DND-41 (cell line): ENCODE measurements at regions not wholly inside any gene's neighbourhood (a gene's known extent, or its start where the extent isn't known, plus 50 kb on each side); places are given as distances from the start of the nearest gene placed in this dataset.

Experiments
- ATAC-seq: fragments of 200-7000 bp; cut with Tn5 transposase; 3 replicates; pipeline ENCODE4 v1.9.1; 2021; ENCODE audit warnings: low read depth; ENCODE audit not compliant: insufficient read depth
- DNase-seq: peaks from one replicate; pipeline ENCODE4 v3.0.0-alpha.2; 2020
- H2AFZ ChIP-seq: 2 replicates; pipeline ENCODE4 v1.6.0; 2012; ENCODE audit warnings: low read depth, low read length
- H3K27ac ChIP-seq: 2 replicates; pipeline ENCODE4 v1.5.1; 2012; ENCODE audit warnings: low read length, inconsistent platforms
- H3K27me3 ChIP-seq: fragments of 200-600 bp; sonication (generic); 2 replicates; pipeline ENCODE4 v1.6.0; 2012; ENCODE audit warnings: low read length, mild to moderate bottlenecking, inconsistent platforms; ENCODE audit not compliant: insufficient read depth, poor library complexity
- H3K36me3 ChIP-seq: 2 replicates; pipeline ENCODE4 v1.5.1; 2012; ENCODE audit warnings: low read length, inconsistent platforms; ENCODE audit not compliant: insufficient read depth
- H3K4me1 ChIP-seq: 2 replicates; pipeline ENCODE4 v1.5.1; 2012; ENCODE audit warnings: mild to moderate bottlenecking, low read length; ENCODE audit not compliant: insufficient read depth
- H3K4me2 ChIP-seq: 2 replicates; pipeline ENCODE4 v1.6.0; 2012; ENCODE audit warnings: mild to moderate bottlenecking, moderate library complexity, low read length, inconsistent platforms; ENCODE audit not compliant: insufficient read depth
- H3K4me3 ChIP-seq, 2 experiments: fragments of 200-600 bp in 1 of 2; shearing (Covaris generic) in 1 of 2; 2 replicates each; pipeline ENCODE4 v1.5.1; 2012 to 2016; ENCODE audit warnings: inconsistent platforms in 2 of 2, low read length in 2 of 2, mild to moderate bottlenecking in 2 of 2, low read depth in 1 of 2, moderate library complexity in 1 of 2
- H3K79me2 ChIP-seq: 2 replicates; pipeline ENCODE4 v1.6.0; 2012; ENCODE audit warnings: low read length, inconsistent platforms; ENCODE audit not compliant: insufficient read depth
- H3K9ac ChIP-seq: 2 replicates; pipeline ENCODE4 v1.6.0; 2012; ENCODE audit warnings: low read depth, mild to moderate bottlenecking, inconsistent platforms, low read length, moderate library complexity
- H3K9me3 ChIP-seq: 2 replicates; pipeline ENCODE4 v1.5.1; 2012; ENCODE audit warnings: low read length, moderate library complexity, mild to moderate bottlenecking, inconsistent platforms; ENCODE audit not compliant: insufficient read depth, severe bottlenecking
- H4K20me1 ChIP-seq: 2 replicates; pipeline ENCODE4 v1.6.0; 2012; ENCODE audit warnings: low read length; ENCODE audit not compliant: insufficient read depth
- EZH2 ChIP-seq: IDR thresholded peaks from 3 replicates; pipeline ENCODE4 v1.6.1; 2012; ENCODE audit warnings: borderline replicate concordance, low read depth, mild to moderate bottlenecking, moderate library complexity, low read length, inconsistent platforms; ENCODE audit not compliant: severe bottlenecking
- TF ChIP-seq, protein P1 (sequence below): IDR thresholded peaks from 2 replicates; pipeline ENCODE4 v1.5.1; 2012; ENCODE audit warnings: borderline replicate concordance, low read length, moderate library complexity, mild to moderate bottlenecking; ENCODE audit not compliant: poor library complexity, severe bottlenecking; ENCODE audit errors: extremely low read depth

DNA sequence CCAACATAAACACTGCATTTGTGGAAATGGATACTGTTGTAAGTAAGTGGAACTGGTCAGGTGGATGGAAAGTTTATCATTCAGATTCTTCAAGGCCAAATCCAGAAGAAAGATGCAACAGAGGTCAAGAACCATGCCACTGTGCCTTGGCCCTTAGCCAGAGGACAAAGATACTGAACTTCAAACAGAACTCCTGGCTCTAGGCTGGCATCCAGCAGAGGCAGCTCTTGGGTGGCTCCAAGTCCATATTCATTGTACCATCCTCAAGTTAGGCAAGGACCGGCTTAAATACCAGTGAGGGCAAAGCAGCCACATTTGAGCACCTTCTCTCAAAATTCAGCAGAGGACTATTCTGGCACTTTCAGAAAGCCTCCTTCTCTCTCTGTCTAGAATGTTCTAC lies 53.2 kb downstream of the DNAAF9 start:
- Histone ChIP-seq H3K27ac (no peak overlapping the region), H4K20me1 (no peaks in the 10 kb centered on the region), H3K36me3 (no peaks in the 10 kb centered on the region), H3K4me1 (no peaks in the 10 kb centered on the region), H3K4me3 (no peak overlapping the region), H3K9me3 (no peaks in the 10 kb centered on the region), H2AFZ (no peak overlapping the region), H3K27me3 (peaks cover 15% of the 10 kb centered on the region), H3K79me2 (no peaks in the 10 kb centered on the region), H3K4me2 (no peak overlapping the region), H3K9ac (no peak overlapping the region)
- ATAC-seq (no peak), DNase-seq (no peak)
- TF ChIP-seq, protein P1, sequence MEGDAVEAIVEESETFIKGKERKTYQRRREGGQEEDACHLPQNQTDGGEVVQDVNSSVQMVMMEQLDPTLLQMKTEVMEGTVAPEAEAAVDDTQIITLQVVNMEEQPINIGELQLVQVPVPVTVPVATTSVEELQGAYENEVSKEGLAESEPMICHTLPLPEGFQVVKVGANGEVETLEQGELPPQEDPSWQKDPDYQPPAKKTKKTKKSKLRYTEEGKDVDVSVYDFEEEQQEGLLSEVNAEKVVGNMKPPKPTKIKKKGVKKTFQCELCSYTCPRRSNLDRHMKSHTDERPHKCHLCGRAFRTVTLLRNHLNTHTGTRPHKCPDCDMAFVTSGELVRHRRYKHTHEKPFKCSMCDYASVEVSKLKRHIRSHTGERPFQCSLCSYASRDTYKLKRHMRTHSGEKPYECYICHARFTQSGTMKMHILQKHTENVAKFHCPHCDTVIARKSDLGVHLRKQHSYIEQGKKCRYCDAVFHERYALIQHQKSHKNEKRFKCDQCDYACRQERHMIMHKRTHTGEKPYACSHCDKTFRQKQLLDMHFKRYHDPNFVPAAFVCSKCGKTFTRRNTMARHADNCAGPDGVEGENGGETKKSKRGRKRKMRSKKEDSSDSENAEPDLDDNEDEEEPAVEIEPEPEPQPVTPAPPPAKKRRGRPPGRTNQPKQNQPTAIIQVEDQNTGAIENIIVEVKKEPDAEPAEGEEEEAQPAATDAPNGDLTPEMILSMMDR, result no peak
- no peak for TF ChIP-seq EZH2

DNA sequence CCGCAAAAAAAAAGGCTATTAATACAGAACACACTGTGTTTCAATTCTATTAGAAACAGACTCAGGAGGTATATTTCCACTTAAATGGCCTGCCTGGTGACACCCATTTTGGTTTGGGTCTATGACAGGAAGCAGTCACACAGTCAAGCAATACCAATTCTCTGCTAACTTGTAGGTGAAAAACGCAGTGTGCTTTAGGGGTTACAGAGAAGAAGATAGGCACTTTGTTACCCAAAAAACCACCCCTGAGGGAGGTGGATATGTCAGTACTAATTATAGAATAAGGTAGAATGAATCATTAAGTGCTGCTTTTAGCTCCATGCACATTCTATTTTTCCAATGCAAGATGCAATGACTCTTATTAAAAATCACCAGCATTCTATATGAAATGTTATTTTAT lies 53.8 kb downstream of the DNAAF9 start:
- DNase-seq, result no peak
- H3K27me3 ChIP-seq, result peaks cover 10% of the 10 kb centered on the region
- no peak overlapping the region for H3K4me2 ChIP-seq
- no peaks in the 10 kb centered on the region for H3K4me1 ChIP-seq
- no peaks in the 10 kb centered on the region for H4K20me1 ChIP-seq
- H3K27ac ChIP-seq, result no peak overlapping the region
- ATAC-seq, result no peak
- no peaks in the 10 kb centered on the region for H3K79me2 ChIP-seq
- H3K4me3 ChIP-seq, result no peak overlapping the region
- H2AFZ ChIP-seq, result no peak overlapping the region
- TF ChIP-seq EZH2, result no peak
- TF ChIP-seq, protein P1, result no peak
- H3K36me3 ChIP-seq, result no peaks in the 10 kb centered on the region
- H3K9me3 ChIP-seq, result no peaks in the 10 kb centered on the region
- no peak overlapping the region for H3K9ac ChIP-seq

DNA sequence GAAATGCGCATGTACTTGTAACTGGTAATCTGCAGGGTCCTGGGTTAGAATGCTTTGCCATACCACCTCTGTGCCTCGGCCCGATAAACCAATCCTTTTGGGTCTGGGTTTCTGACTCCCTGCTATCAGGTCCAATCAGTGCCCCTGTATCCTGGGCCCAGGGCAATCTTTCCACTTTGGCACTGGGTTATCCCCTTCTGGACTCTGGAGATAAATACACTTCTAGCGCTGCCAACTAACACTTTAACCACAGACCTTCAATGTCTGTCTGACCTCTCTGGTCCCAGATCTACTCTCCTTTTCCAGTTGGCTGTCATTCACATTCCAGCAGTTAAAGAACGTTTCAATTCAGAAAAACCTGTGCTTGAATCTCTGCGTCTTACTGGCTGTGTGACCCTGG lies 55.3 kb downstream of the DNAAF9 start:
- Histone ChIP-seq H3K27me3 (peaks cover 16% of the 10 kb centered on the region), H3K4me2 (no peak overlapping the region), H3K4me3 (no peak overlapping the region), H3K79me2 (no peaks in the 10 kb centered on the region), H3K36me3 (no peaks in the 10 kb centered on the region), H3K27ac (no peak overlapping the region), H3K9me3 (no peaks in the 10 kb centered on the region), H3K9ac (no peak overlapping the region), H3K4me1 (no peaks in the 10 kb centered on the region), H4K20me1 (no peaks in the 10 kb centered on the region), H2AFZ (no peak overlapping the region)
- no peak for ATAC-seq
- TF ChIP-seq, protein P1, result no peak
- TF ChIP-seq EZH2, result no peak
- DNase-seq, result no peak

DNA sequence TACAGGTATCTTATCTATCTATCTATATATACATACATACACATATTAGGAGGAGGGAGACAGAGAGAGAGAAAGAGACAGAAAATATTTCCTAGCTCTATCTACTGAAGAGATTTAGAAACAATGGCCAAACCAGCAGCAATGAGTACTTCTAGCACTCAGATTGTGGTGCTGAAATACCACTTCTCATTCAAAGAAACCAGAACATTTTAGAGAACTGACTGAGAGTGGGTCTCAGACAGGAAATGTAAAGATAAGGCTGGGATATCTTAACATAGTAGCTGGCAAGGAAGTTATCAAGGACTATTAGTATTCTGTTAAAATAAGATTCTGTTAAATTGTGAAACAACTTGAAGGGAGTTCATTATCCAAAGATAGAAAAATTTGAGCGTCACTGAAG lies 57.0 kb downstream of the DNAAF9 start:
- ATAC-seq, result no peak

More for the DNA sequence above, 57.0 kb downstream of the DNAAF9 start:
- Histone ChIP-seq H3K4me1 (no peaks in the 10 kb centered on the region), H3K36me3 (no peaks in the 10 kb centered on the region), H3K4me3 (no peak overlapping the region), H3K9ac (no peak overlapping the region), H3K9me3 (no peaks in the 10 kb centered on the region), H2AFZ (no peak overlapping the region), H3K27ac (no peak overlapping the region), H3K27me3 (peaks cover 8% of the 10 kb centered on the region), H3K4me2 (no peak overlapping the region), H3K79me2 (no peaks in the 10 kb centered on the region), H4K20me1 (no peaks in the 10 kb centered on the region)
- DNase-seq, result no peak
- no peak for TF ChIP-seq EZH2
- TF ChIP-seq, protein P1, result no peak
